AG08396 (cell line): ENCODE measurements at regions not wholly inside any gene's neighbourhood (a gene's known extent, or its start where the extent isn't known, plus 50 kb on each side); places are given as distances from the start of the nearest gene placed in this dataset.

Experiments
- DNase-seq: peaks from one replicate; pipeline ENCODE4 v3.0.0; 2012; ENCODE audit warnings: low spot score, mixed read lengths

DNA sequence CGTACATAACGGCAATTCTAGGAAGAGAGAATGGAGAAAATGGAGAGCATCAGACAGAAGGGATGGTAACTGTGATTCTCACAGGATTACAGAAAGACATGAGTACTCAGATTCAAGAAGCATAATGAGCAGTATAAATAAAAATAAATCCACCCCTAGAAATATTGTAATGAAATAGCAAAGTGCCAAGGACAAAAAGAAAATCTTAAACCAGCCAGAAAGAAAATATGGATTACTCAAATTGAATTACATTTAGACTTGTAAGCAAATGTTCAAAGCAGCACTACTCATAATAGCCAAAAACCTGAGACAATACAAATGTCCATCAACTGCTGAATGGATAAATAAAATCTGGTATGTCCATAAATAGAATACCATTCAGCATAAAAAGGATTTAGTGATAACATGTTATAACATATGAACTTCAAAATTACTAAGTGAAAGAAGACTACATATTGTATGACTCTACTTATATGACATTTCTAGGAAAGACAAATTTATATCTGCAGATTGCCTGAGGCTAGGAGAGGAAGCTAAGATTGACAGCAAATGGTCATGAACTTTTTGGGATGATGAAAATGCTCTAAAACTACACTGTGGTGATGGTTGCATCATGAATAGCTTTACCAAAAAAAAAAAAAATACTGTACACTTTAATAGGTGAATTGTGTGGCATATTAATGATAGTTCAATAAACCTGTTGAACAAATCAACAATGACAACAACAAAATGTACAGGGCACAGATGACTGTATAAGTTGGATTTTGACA is 63.4 kb upstream of the SPTBN1 start:
- no peak for DNase-seq

DNA sequence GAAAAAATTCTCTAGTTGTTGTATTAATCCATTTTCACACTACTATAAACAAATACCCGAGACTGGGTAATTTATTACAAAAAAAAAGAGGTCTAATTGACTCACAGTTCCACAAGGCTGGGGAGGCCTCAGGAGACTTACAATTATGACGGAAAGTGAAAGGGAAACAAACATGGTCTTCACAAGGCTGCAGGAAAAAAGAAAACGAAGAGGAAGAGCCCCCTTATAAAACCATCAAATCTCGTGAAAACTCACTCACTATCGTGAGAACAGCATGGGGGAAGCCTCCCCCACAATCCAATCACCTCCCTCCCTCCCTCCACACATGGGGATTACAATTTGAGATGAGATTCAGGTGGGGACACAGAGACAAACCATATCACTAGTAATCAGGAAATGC is 61.7 kb upstream of the SPTBN1 start:
- DNase-seq: no peak

DNA sequence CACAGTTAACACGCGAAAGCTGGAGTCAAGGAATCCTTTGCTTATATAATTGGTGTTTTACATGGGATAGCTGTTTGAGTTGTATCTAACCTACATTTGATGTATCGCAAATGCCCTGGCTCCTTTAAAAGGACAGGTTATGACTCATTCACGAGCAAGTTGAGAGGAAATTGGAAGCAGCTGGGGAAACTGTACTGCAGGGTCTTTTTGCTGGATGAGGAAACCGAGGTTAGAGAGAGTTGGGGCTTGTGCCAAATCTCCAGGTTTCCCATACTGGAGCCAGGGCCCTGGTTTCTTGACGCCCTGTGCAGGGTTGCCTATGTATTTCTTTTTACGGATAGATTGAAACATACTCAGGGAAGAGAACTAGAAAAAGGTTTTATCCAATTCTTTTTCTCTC is 60.0 kb upstream of the SPTBN1 start:
- DNase-seq: no peak

DNA sequence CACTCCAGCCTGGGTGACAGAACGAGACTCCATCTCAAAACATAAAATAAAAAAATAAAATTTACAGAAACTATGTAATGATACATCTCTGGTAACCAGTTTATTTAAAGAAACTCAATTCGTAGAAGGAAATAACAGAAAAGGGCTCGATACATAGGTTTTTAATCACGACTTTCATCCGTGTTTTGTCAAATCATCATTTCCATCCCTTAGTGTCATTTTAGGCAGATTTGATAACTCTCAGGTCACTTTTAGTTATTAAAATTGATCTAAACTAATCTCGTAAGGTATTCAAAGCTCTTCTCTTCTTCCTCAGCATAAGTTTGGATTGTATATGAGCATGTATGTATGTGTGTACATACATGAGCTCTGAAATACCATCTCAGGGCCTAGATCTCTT is 59.3 kb upstream of the SPTBN1 start:
- DNase-seq: no peak

DNA sequence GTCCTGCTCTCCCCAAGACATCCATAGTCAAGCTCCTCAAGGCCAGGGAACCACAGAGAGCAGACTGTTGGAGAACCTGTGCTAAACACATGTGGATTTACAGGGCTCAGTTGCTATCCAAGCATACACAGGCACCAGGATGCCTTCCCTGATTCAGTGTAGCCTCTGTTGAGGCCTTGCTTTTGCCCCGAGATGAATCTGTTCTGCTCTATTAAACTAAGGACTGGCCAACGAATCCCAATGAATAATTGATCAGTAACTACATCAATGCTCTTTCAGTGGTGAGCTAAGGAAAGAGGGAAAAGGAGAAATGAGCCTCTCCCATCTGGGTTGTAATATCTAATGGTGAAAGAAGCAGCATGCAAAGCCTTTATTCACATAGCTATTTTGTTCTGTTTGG is 58.7 kb upstream of the SPTBN1 start:
- DNase-seq: no peak

DNA sequence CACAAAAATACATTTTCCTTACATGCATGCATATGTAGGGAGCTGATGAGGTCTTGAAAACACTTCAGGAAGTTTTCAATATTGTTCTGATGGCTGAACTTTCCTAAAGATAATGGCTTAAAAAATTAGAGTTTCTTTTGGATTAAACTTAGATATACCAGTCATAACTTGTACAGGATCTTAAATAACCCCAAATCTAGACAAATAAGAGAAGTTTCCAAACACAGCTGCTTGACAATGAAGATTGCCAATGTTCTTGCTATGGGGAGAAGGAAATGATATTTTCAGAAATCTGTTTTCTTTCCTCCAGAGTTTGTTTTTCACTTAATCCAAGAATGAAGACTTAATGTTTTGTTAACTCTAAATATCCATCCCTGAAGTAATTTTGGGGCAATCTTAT is 54.6 kb upstream of the SPTBN1 start:
- DNase-seq: no peak

DNA sequence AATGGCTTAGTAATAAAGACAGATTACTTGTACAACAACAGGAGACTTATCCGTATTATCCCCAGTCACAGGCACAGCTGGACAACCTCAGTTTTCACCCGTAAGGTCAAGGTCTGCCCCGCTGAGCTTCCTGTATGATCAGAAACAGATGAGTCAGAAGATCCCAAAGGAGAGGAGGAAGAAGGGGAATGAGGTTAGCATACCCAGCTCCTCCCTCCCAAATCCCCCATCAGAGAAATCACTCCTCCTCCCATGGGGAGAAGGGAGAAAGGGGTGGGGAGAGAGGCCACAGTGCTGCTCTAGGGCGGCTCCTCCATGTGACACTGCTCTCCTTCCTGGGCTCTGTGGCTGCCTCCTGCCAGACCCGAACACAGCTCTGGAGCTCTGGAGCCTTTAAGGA is 53.8 kb upstream of the SPTBN1 start:
- peak; percentile 47 for DNase-seq

DNA sequence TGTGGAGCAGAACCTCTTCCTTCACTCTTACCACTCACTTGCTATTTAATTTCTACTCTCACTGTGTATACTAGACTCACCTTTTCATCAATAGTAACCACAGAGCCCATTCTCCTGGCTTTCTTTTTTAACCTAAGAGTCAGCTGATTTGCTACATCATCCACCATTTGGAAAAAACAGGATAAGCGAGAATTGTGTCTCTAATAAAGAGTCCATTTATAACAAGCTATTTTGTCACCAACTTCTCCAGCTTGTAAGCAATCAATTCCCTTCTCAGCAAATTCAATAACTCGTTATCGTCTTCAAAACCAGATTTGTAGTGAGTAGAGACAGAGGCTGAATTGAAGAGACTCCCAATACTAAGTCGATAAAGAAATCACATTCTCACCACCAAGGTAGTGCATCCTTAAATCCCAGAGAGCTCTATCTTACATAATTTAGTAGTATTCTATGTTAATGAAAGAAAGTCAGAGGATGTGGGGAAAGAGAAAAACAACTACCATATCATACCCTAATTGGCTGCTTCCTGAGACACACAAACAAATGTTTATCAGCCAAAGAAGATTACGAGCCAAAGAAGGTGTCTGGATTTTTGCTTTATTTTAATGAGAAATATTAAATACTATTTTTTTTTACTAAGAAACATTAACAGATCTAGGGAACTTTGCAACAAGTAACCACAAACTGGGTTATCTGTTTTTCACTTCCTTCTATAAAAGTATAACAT is 52.5 kb upstream of the SPTBN1 start:
- DNase-seq: no peak

DNA sequence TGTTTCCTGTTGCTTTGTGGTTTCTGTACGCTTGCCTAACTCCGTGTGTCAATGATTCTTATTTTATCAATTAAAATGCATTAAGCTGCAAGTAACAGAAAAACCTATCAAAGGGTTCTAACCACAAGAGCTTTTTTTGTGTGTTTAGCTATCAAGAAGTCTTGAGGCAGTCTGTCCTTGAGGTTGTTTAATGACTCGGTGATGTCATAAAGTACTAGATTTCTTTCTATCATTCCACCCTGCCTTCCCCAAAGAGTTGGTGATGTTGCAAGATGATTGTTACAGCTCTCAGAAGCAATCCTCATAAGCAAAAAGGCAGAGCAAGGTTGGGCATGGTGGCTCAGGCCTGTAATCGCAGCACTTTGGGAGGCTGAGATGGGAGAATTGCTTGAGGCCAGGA is 51.9 kb upstream of the SPTBN1 start:
- DNase-seq: no peak

DNA sequence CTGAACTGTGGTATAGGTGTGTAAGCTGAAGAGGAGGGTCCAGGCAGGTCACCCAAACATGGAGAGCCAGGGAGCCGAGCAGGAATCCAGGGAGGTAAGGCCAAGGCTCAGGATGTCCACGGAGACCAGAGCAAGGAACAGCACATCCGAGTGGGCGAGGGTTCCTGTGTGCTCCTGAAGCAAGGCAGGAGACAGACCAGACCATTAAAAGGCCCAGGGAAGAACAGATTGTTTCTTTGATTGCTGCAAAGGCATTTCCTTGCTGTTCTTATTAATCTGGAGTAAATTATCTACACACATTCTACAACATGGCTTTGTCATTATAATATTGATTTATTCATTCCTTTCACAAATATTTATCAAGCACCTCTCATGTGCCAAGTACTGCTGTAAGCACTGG is 50.1 kb upstream of the SPTBN1 start:
- DNase-seq: no peak
